HepG2 (cell line): ENCODE measurements at regions not wholly inside any gene's neighbourhood (a gene's known extent, or its start where the extent isn't known, plus 50 kb on each side); places are given as distances from the start of the nearest gene placed in this dataset.
A peak's percentile ranks its signal among the peaks of the same experiment; 100 is the strongest.

Experiments
- HDAC2 ChIP-seq: sonication (generic); formaldehyde crosslinking; IDR thresholded peaks from 2 replicates; pipeline ENCODE4 v1.4.0; 2020; ENCODE audit warnings: missing genetic modification reagents
- IKZF1 ChIP-seq: fragments of 450-650 bp; IDR thresholded peaks from 2 replicates; pipeline ENCODE4 v1.7.1; 2016
- JUND ChIP-seq: sonication (generic); formaldehyde crosslinking; IDR thresholded peaks from 2 replicates; pipeline ENCODE4 v1.8.0; 2022; ENCODE audit warnings: mild to moderate bottlenecking, missing genetic modification reagents
- SNAPC4 ChIP-seq: sonication (generic); formaldehyde crosslinking; IDR thresholded peaks from 2 replicates; pipeline ENCODE4 v1.4.0; 2020; ENCODE audit warnings: mild to moderate bottlenecking, missing genetic modification reagents
- SNRNP70 ChIP-seq: fragments of 200-400 bp; formaldehyde crosslinking; IDR thresholded peaks from 2 replicates; pipeline ENCODE4 v1.6.1; 2017; ENCODE audit warnings: mild to moderate bottlenecking, low read depth, low read length, moderate library complexity
- SOX6 ChIP-seq, 2 experiments: fragments of 450-650 bp in 1 of 2; sonication (generic) in 1 of 2; formaldehyde crosslinking in 1 of 2; IDR thresholded peaks; 2 replicates each; pipeline versions ENCODE4 v1.4.0 to v1.6.1; 2017 to 2020; ENCODE audit warnings: antibody characterized with exemption in 1 of 2, mild to moderate bottlenecking in 1 of 2, missing genetic modification reagents in 1 of 2
- SRY ChIP-seq: sonication (generic); formaldehyde crosslinking; IDR thresholded peaks from 2 replicates; pipeline ENCODE4 v1.8.0; 2022; ENCODE audit warnings: mild to moderate bottlenecking, missing genetic modification reagents
- ZNF121 ChIP-seq: sonication (generic); formaldehyde crosslinking; IDR thresholded peaks from 2 replicates; pipeline ENCODE4 v1.5.0; 2020; ENCODE audit warnings: mild to moderate bottlenecking, missing genetic modification reagents
- ZNF350 ChIP-seq: sonication (generic); formaldehyde crosslinking; IDR thresholded peaks from 2 replicates; pipeline ENCODE4 v1.4.0; 2020; ENCODE audit warnings: mild to moderate bottlenecking, low read depth, missing genetic modification reagents, borderline replicate concordance
- TF ChIP-seq, protein P1 (sequence below): sonication (generic); formaldehyde crosslinking; IDR thresholded peaks from 2 replicates; pipeline ENCODE4 v1.4.0; 2020; ENCODE audit warnings: mild to moderate bottlenecking, missing genetic modification reagents
- TF ChIP-seq, protein P2 (sequence below): sonication (generic); formaldehyde crosslinking; conservative IDR thresholded peaks from 2 replicates; pipeline ENCODE4 v1.8.0; 2022; ENCODE audit warnings: mild to moderate bottlenecking, moderate library complexity, missing genetic modification reagents

GRCh38 chr2:145777297-145777696, 1257.4 kb upstream of the ZEB2 start (continued):
- TF ChIP-seq, protein P1, sequence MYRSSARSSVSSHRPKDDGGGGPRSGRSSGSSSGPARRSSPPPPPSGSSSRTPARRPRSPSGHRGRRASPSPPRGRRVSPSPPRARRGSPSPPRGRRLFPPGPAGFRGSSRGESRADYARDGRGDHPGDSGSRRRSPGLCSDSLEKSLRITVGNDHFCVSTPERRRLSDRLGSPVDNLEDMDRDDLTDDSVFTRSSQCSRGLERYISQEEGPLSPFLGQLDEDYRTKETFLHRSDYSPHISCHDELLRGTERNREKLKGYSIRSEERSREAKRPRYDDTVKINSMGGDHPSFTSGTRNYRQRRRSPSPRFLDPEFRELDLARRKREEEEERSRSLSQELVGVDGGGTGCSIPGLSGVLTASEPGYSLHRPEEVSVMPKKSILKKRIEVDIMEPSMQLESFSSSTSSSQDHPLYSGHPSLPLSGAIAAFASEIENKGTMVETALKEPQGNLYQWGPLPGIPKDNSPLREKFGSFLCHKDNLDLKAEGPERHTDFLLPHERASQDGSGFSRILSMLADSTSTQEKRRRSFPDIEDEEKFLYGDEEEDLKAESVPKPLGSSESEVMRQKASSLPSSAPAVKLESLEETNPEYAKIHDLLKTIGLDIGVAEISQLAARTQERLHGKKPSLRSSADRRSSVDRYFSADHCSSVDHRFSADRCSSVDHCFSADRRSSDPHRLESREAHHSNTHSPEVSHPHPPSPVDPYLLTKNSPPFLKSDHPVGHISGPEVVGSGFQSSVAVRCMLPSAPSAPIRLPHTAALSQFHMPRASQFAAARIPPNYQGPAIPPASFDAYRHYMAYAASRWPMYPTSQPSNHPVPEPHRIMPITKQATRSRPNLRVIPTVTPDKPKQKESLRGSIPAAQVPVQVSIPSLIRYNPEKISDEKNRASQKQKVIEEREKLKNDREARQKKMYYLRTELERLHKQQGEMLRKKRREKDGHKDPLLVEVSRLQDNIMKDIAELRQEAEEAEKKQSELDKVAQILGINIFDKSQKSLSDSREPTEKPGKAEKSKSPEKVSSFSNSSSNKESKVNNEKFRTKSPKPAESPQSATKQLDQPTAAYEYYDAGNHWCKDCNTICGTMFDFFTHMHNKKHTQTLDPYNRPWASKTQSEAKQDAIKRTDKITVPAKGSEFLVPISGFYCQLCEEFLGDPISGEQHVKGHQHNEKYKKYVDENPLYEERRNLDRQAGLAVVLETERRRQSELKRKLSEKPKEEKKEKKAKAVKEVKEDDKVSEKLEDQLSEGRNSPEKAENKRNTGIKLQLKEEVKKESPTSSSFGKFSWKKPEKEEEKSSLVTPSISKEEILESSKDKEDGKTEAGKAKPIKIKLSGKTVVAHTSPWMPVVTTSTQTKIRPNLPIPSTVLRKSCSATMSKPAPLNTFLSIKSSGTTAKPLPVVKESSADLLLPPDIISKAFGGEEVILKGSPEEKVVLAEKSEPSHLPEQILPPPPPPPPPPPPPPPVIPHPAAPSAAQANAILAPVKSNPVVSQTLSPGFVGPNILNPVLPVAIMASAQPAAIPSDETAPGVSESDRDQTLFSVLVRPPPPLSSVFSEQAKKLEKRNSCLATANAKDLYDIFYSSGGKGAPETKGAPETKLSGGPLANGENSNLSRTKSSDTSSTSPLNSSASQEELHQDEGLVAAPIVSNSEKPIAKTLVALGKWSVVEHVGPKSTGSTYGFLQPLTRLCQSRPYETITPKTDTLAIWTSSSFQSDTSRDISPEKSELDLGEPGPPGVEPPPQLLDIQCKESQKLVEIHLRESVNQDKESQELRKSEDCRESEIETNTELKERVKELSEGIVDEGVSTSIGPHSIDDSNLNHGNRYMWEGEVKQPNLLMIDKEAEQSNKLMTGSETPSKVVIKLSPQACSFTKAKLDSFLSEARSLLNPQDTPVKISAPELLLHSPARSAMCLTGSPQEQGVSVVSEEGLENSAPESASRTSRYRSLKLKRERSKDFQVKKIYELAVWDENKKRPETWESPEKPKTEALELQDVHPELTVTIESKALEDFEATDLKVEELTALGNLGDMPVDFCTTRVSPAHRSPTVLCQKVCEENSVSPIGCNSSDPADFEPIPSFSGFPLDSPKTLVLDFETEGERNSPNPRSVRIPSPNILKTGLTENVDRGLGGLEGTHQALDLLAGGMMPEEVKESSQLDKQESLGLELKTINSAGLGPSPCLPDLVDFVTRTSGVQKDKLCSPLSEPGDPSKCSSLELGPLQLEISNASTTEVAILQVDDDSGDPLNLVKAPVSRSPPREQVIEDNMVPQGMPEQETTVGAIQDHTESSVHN (CRISPR knock-in tag): no peak
- no peak for TF ChIP-seq SOX6 (IDR thresholded peaks at IDR 0.05)
- TF ChIP-seq SOX6 (CRISPR knock-in tag; IDR thresholded peaks at IDR 0.05): peak; percentile 62
- TF ChIP-seq JUND (CRISPR knock-in tag): peak; percentile 94
- TF ChIP-seq ZNF121: no peak
- TF ChIP-seq ZNF350 (CRISPR knock-in tag): no peak
- no peak for TF ChIP-seq SNAPC4 (CRISPR knock-in tag)
- no peak for TF ChIP-seq IKZF1
- no peak for TF ChIP-seq SNRNP70
- TF ChIP-seq, protein P2, sequence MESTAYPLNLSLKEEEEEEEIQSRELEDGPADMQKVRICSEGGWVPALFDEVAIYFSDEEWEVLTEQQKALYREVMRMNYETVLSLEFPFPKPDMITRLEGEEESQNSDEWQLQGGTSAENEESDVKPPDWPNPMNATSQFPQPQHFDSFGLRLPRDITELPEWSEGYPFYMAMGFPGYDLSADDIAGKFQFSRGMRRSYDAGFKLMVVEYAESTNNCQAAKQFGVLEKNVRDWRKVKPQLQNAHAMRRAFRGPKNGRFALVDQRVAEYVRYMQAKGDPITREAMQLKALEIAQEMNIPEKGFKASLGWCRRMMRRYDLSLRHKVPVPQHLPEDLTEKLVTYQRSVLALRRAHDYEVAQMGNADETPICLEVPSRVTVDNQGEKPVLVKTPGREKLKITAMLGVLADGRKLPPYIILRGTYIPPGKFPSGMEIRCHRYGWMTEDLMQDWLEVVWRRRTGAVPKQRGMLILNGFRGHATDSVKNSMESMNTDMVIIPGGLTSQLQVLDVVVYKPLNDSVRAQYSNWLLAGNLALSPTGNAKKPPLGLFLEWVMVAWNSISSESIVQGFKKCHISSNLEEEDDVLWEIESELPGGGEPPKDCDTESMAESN (CRISPR knock-in tag): no peak
- TF ChIP-seq HDAC2 (CRISPR knock-in tag): peak; percentile 74
- no peak for TF ChIP-seq SRY
